Stomach (tissue), 8 donors: ENCODE measurements at regions not wholly inside any gene's neighbourhood (a gene's known extent, or its start where the extent isn't known, plus 50 kb on each side); places are given as distances from the start of the nearest gene placed in this dataset.

Experiments
- DNase-seq, 2 donors: peaks; one replicate each; pipeline versions ENCODE4 v3.0.0 to v3.0.0-alpha.2; 2013 to 2019
- H3K27ac ChIP-seq, 5 donors: fragments of 200-600 bp in 4 of 5; sonication (generic) in 4 of 5; one replicate each; pipeline ENCODE4 v1.5.1; 2013 to 2019; ENCODE audit warnings: mild to moderate bottlenecking in 1 of 5, moderate library complexity in 1 of 5
- H3K27me3 ChIP-seq, 3 donors: fragments of 200-600 bp; sonication (generic); one replicate each; pipeline ENCODE4 v1.5.1; 2017 to 2019; ENCODE audit warnings: mixed run types in 1 of 3
- H3K36me3 ChIP-seq, 4 donors: fragments of 200-600 bp; sonication (generic); 1 replicate in 3 of 4; 2 replicates in 1 of 4; pipeline ENCODE4 v1.5.1; 2016 to 2019
- H3K4me1 ChIP-seq, 4 donors: fragments of 200-600 bp; sonication (generic); one replicate each; pipeline ENCODE4 v1.5.1; 2016 to 2019
- H3K4me3 ChIP-seq, 4 donors: fragments of 200-600 bp; sonication (generic) in 3 of 4; one replicate each; pipeline ENCODE4 v1.5.1; 2016 to 2019; ENCODE audit warnings: mild to moderate bottlenecking in 1 of 4
- H3K9me3 ChIP-seq, 4 donors: fragments of 200-600 bp; sonication (generic); one replicate each; pipeline ENCODE4 v1.5.1; 2016 to 2019
- CTCF ChIP-seq, 7 experiments: fragments of 450-650 bp in 4 of 7; fragments of 200-600 bp in 3 of 7; sonication (generic) in 3 of 7; IDR thresholded peaks; one replicate each; pipeline ENCODE4 v1.5.1; 2016 to 2019; ENCODE audit warnings: antibody characterized with exemption in 7 of 7, control low read depth in 2 of 7, mild to moderate bottlenecking in 1 of 7
- EP300 ChIP-seq: sonication (generic); formaldehyde crosslinking; IDR thresholded peaks from one replicate; pipeline ENCODE4 v1.6.1; 2017; ENCODE audit warnings: antibody characterized with exemption
- POLR2A ChIP-seq, 4 donors: fragments of 450-650 bp; IDR thresholded peaks; one replicate each; pipeline ENCODE4 v1.6.1; 2016; ENCODE audit warnings: antibody characterized with exemption in 4 of 4, control low read depth in 2 of 4, mild to moderate bottlenecking in 1 of 4, moderate library complexity in 1 of 4
- POLR2AphosphoS5 ChIP-seq, 3 donors: sonication (generic); formaldehyde crosslinking; IDR thresholded peaks; one replicate each; pipeline ENCODE4 v1.6.1; 2016; ENCODE audit warnings: antibody characterized with exemption in 3 of 3
- WGBS, 5 donors: extraction: QIAGEN DNeasy Blood & Tissue Kit in 3 of 5; methylation state at CpG; one replicate each; pipeline versions ENCODE4 v1.1.5 to v1.1.7; 2013 to 2018; 5-methylcytosine and 5-hydroxymethylcytosine counted together
- intact Hi-C: fragments of 100-400 bp; cut with DNase I; formaldehyde crosslinking; loops from one replicate; pipeline ENCODE4 v1.15.1; 2023; ENCODE audit warnings: low total_unique reads
- donor health status: healthy with polysubstance abuse.
- donor health status: Bipolar disorder and iron deficiency.
- donor health status: healthy.

- H3K9me3 ChIP-seq: peaks cover 0 to 32% (median 13%) of the 10 kb centered on the region in 4 donors
- TF ChIP-seq EP300: no peak
- TF ChIP-seq POLR2A (IDR thresholded peaks at IDR 0.05): no peak
- TF ChIP-seq CTCF (IDR thresholded peaks at IDR 0.05): no peak
- TF ChIP-seq POLR2AphosphoS5 (IDR thresholded peaks at IDR 0.05): no peak
- WGBS, 5 donors: 43 to 74% (median 60%) methylated on average over 1 of the region's 1 CpG
- H3K27me3 ChIP-seq: no peaks in the 10 kb centered on the region
- H3K36me3 ChIP-seq: no peaks in the 10 kb centered on the region
- DNase-seq: no peak
- H3K4me3 ChIP-seq: no peak overlapping the region
- intact Hi-C loops: no loop called here
- no peaks in the 10 kb centered on the region for H3K4me1 ChIP-seq
- H3K27ac ChIP-seq: no peak overlapping the region
These were observed 855.6 kb downstream of the TBC1D32 start for GRCh38 chr6:120478650-120479049.

DNA sequence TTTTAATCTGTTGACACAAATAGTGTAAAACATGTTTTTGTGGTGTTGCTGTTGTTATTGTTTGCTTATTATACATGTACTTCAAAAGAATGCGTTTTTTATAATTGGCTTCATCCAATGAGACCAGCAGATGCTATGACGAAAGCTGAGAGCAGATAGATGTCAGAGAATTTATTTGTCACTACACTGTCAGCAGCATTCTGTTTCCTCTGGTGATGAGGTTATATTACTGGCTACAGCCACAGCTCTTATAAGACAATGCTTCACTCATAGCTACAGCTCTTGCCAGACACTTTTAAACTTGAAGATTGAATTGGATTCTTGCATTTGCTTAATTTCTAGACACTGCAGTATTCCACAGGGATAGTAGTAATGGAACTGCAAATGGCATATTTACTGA lies 860.5 kb downstream of the TBC1D32 start:
- DNase-seq: no peak
- TF ChIP-seq EP300 (no peak), POLR2AphosphoS5 (IDR thresholded peaks at IDR 0.05) (no peak), CTCF (IDR thresholded peaks at IDR 0.05) (no peak), POLR2A (IDR thresholded peaks at IDR 0.05) (no peak)
- intact Hi-C loops: no loop called here
- Histone ChIP-seq H3K27me3 (no peaks in the 10 kb centered on the region), H3K36me3 (no peaks in the 10 kb centered on the region), H3K4me1 (no peaks in the 10 kb centered on the region), H3K4me3 (no peak overlapping the region), H3K27ac (no peak overlapping the region), H3K9me3 (peaks cover 0 to 19% (median 4%) of the 10 kb centered on the region in 4 donors)
- WGBS, 5 donors: 48 to 85% (median 74%) methylated on average over 2 of the region's 2 CpGs

- no peaks in the 10 kb centered on the region for H3K4me1 ChIP-seq
- no peak for TF ChIP-seq POLR2AphosphoS5 (IDR thresholded peaks at IDR 0.05)
- TF ChIP-seq POLR2A (IDR thresholded peaks at IDR 0.05): no peak
- TF ChIP-seq EP300: no peak
- TF ChIP-seq CTCF (IDR thresholded peaks at IDR 0.05): no peak
- no peak for DNase-seq
- no peak overlapping the region for H3K4me3 ChIP-seq
- intact Hi-C loops: no loop called here
- WGBS, 5 donors: 64 to 81% (median 71%) methylated on average over 1 of the region's 1 CpG
- no peaks in the 10 kb centered on the region for H3K36me3 ChIP-seq
- no peaks in the 10 kb centered on the region for H3K27me3 ChIP-seq
- no peak overlapping the region for H3K27ac ChIP-seq
- H3K9me3 ChIP-seq: no peaks in the 10 kb centered on the region
These were observed 865.8 kb downstream of the TBC1D32 start for GRCh38 chr6:120468486-120468885.

GRCh38 chr6:120451508-120451907 lies 882.8 kb downstream of the TBC1D32 start:
- no peaks in the 10 kb centered on the region for H3K36me3 ChIP-seq
- no peaks in the 10 kb centered on the region for H3K9me3 ChIP-seq
- TF ChIP-seq CTCF (IDR thresholded peaks at IDR 0.05) (no peak), POLR2AphosphoS5 (IDR thresholded peaks at IDR 0.05) (no peak), POLR2A (IDR thresholded peaks at IDR 0.05) (no peak), EP300 (no peak)
- H3K4me1 ChIP-seq: no peaks in the 10 kb centered on the region
- DNase-seq: no peak
- intact Hi-C loops: loop anchor here (5.0 kb wide), 1 partner anchor 219 kb away; no protein-coding TSS in a partner anchor
- no peaks in the 10 kb centered on the region for H3K27me3 ChIP-seq
- H3K27ac ChIP-seq: no peak overlapping the region
- H3K4me3 ChIP-seq: no peak overlapping the region
